ENCODE measurements at regions not wholly inside any gene's neighbourhood (a gene's known extent, or its start where the extent isn't known, plus 50 kb on each side); places are given as distances from the start of the nearest gene placed in this dataset.

DNA sequence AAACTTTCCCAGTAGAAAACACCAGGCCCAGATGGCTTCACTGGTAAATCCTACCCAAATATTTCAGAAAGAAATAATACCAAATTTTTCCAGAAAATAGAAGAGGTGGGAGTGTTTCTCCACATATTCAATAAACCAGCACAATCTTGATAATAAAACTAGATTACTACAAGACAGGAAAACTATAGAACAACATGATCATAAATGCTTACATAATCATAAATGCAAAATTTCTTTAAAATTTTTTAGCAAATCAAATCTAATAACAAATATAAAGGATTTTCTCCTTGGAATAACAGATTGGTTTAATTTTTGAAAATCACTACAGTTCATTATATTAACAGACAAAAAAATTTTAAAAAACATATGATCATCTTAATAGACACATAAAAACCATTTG, 294.5 kb downstream of the BCL11B start:
- H3K4me2 ChIP-seq (ENCODE audit: insufficient read depth, low read length): no peak overlapping the region
- FAIRE-seq (no peak), DNase-seq (ENCODE audit: low read depth, low spot score) (no peak)
- no peak overlapping the region for H3K27ac ChIP-seq (ENCODE audit: insufficient read depth, low read depth, low read length)
- no peaks in the 10 kb centered on the region for H3K27me3 ChIP-seq (ENCODE audit: control insufficient read depth in 2 of 2, insufficient read depth in 2 of 2, low read length in 2 of 2)
- no peak for TF ChIP-seq FOS (IDR thresholded peaks at IDR 0.05; ENCODE audit: borderline replicate concordance, insufficient read depth, low read length)
- TF ChIP-seq EZH2 (IDR thresholded peaks at IDR 0.05; ENCODE audit: borderline replicate concordance, low read depth, low read length, severe bottlenecking): no peak
- TF ChIP-seq POLR2AphosphoS5 (IDR thresholded peaks at IDR 0.05; ENCODE audit: insufficient read depth, low read depth, low read length): no peak
- no peak for TF ChIP-seq CTCF (IDR thresholded peaks at IDR 0.05; ENCODE audit: extremely low read depth in 1 of 2, insufficient read depth in 1 of 2, low read depth in 1 of 2, low read length in 2 of 2)
- TF ChIP-seq POLR2A (IDR thresholded peaks at IDR 0.05; ENCODE audit: low read depth, low read length): no peak
- TF ChIP-seq JUN (IDR thresholded peaks at IDR 0.05; ENCODE audit: borderline replicate concordance, insufficient read depth, insufficient read length, low read depth): no peak
- TF ChIP-seq MYC (IDR thresholded peaks at IDR 0.05; ENCODE audit: low read depth, low read length): no peak
- no peak for TF ChIP-seq GATA2 (IDR thresholded peaks at IDR 0.05; ENCODE audit: insufficient read depth, insufficient read length, low read depth, low read length)
- TF ChIP-seq MAX (IDR thresholded peaks at IDR 0.05; ENCODE audit: insufficient read depth, insufficient read length): no peak
- POLR2A ChIA-PET: no interaction called here
- no peak overlapping the region for H3K9ac ChIP-seq (replicated peaks; ENCODE audit: extremely low read depth, insufficient read depth, low read length)
- dilution Hi-C loops (cut with MboI; ENCODE audit: extremely low pct_ligation_motif_present, low sequenced_read_pairs): no loop called here
- H3K79me2 ChIP-seq (ENCODE audit: control insufficient read depth, insufficient read depth, low read length): no peaks in the 10 kb centered on the region
- H3K9me1 ChIP-seq (replicated peaks; ENCODE audit: control insufficient read depth, extremely low read depth, insufficient read depth, low read length): no peaks in the 10 kb centered on the region
- no peak overlapping the region for H3K4me3 ChIP-seq (replicated peaks in 1 of 3; ENCODE audit: insufficient read depth in 1 of 3, low read depth in 1 of 3, low read length in 3 of 3)
- no peaks in the 10 kb centered on the region for H4K20me1 ChIP-seq (replicated peaks; ENCODE audit: control insufficient read depth, extremely low read depth, insufficient read depth, low read length)
- BruUV-seq (replicated peaks): no TSS peak
- no peaks in the 10 kb centered on the region for H3K36me3 ChIP-seq (ENCODE audit: control insufficient read depth in 2 of 2, extremely low read depth in 1 of 2, insufficient read depth in 2 of 2, low read length in 2 of 2)
- CTCF ChIA-PET: no interaction called here
- H3K4me1 ChIP-seq (ENCODE audit: control insufficient read depth, extremely low read depth, insufficient read depth, low read length): no peaks in the 10 kb centered on the region
- peaks cover 3% of the 10 kb centered on the region for H3K9me3 ChIP-seq (replicated peaks; ENCODE audit: control insufficient read depth, insufficient read depth, low read length)
- intact Hi-C loops (cut with micrococcal nuclease): no loop called here
- no peak overlapping the region for H2AFZ ChIP-seq (ENCODE audit: low read depth, low read length)
